IMR-90 (cell line): ENCODE measurements at regions not wholly inside any gene's neighbourhood (a gene's known extent, or its start where the extent isn't known, plus 50 kb on each side); places are given as distances from the start of the nearest gene placed in this dataset.

Experiments used
- ATAC-seq: fragments of 200-7000 bp; cut with Tn5 transposase; 2 replicates; pipeline ENCODE4 v1.9.1; 2020; ENCODE audit warnings: low read depth, mild to moderate bottlenecking, moderate library complexity
- BruUV-seq: library from RNA; stranded (reverse); fragments of 400-500 nt; replicated peaks from 2 replicates; lab custom pipeline; 2021; lab: Mats Ljungman, UMichigan
- CTCF ChIA-PET: fragments of 300-600 bp; formaldehyde crosslinking; extraction: SDS; loops from one replicate; lab custom pipeline; 2021; ENCODE audit warnings: antibody characterized with exemption; lab: Yijun Ruan, JAX
- POLR2A ChIA-PET: fragments of 300-600 bp; sonication (Branson Sonifier 250); formaldehyde crosslinking; loops from one replicate; lab custom pipeline; 2022; ENCODE audit warnings: antibody characterized with exemption; ENCODE audit not compliant: unreplicated experiment; lab: Charles Lee
- DNase-seq: peaks from one replicate; pipeline ENCODE4 v3.0.0; 2013
- H2AFZ ChIP-seq: replicated peaks from 2 replicates; pipeline ENCODE3; 2013; ENCODE audit warnings: low read length, mild to moderate bottlenecking; ENCODE audit not compliant: poor library complexity
- H2AK5ac ChIP-seq: 2 replicates; pipeline ENCODE4 v1.6.1; 2013; ENCODE audit warnings: low read depth, low read length, inconsistent platforms
- H2AK9ac ChIP-seq: replicated peaks from 2 replicates; pipeline ENCODE3; 2013; ENCODE audit warnings: mild to moderate bottlenecking, low read depth, low read length, moderate library complexity; ENCODE audit not compliant: poor library complexity
- H2BK120ac ChIP-seq: 2 replicates; pipeline ENCODE4 v1.6.1; 2013; ENCODE audit warnings: low read depth, low read length, inconsistent platforms
- H2BK15ac ChIP-seq: 3 replicates; pipeline ENCODE4 v1.6.1; 2013; ENCODE audit warnings: low read depth, low read length, inconsistent platforms
- H2BK20ac ChIP-seq: 2 replicates; pipeline ENCODE4 v1.6.1; 2013; ENCODE audit warnings: low read depth, mild to moderate bottlenecking, inconsistent platforms, low read length, moderate library complexity
- H2BK5ac ChIP-seq: 2 replicates; pipeline ENCODE4 v1.6.1; 2013; ENCODE audit warnings: mild to moderate bottlenecking, low read depth, low read length, inconsistent platforms; ENCODE audit not compliant: poor library complexity, severe bottlenecking
- H3K14ac ChIP-seq: replicated peaks from 2 replicates; pipeline ENCODE4 v1.6.1; 2013; ENCODE audit warnings: low read depth, low read length, inconsistent platforms
- H3K18ac ChIP-seq: 2 replicates; pipeline ENCODE4 v1.6.1; 2013; ENCODE audit warnings: low read depth, low read length, control low read depth
- H3K23ac ChIP-seq: 2 replicates; pipeline ENCODE4 v1.6.1; 2013; ENCODE audit warnings: low read depth, low read length, inconsistent platforms
- H3K27ac ChIP-seq: 2 replicates; pipeline ENCODE4 v1.5.1; 2013; ENCODE audit warnings: mild to moderate bottlenecking, control low read depth, low read length; ENCODE audit not compliant: insufficient read depth
- H3K27me3 ChIP-seq: 2 replicates; pipeline ENCODE4 v1.6.1; 2013; ENCODE audit warnings: low read length; ENCODE audit not compliant: control insufficient read depth, insufficient read depth
- H3K36me3 ChIP-seq: 2 replicates; pipeline ENCODE4 v1.6.1; 2013; ENCODE audit warnings: low read length, mixed read lengths; ENCODE audit not compliant: control insufficient read depth, insufficient read depth
- H3K4ac ChIP-seq: 2 replicates; pipeline ENCODE4 v1.6.1; 2013; ENCODE audit warnings: low read depth, low read length, inconsistent platforms
- H3K4me1 ChIP-seq: 2 replicates; pipeline ENCODE4 v1.6.1; 2013; ENCODE audit warnings: low read length, mixed read lengths; ENCODE audit not compliant: control insufficient read depth, insufficient read depth
- H3K4me2 ChIP-seq: 2 replicates; pipeline ENCODE4 v1.6.1; 2013; ENCODE audit warnings: low read depth, mild to moderate bottlenecking, control low read depth, low read length, moderate library complexity
- H3K4me3 ChIP-seq: 2 replicates; pipeline ENCODE4 v1.5.1; 2013; ENCODE audit warnings: low read depth, mild to moderate bottlenecking, control low read depth, low read length, moderate library complexity; ENCODE audit not compliant: insufficient read depth
- H3K56ac ChIP-seq: 2 replicates; pipeline ENCODE4 v1.6.1; 2013; ENCODE audit warnings: low read length, inconsistent platforms; ENCODE audit not compliant: insufficient read depth; ENCODE audit errors: extremely low read depth
- H3K79me1 ChIP-seq, 2 experiments: 2 replicates each; pipeline ENCODE4 v1.6.1; 2013; ENCODE audit warnings: low read length in 2 of 2, inconsistent platforms in 1 of 2, low read depth in 1 of 2
- H3K9ac ChIP-seq: 2 replicates; pipeline ENCODE4 v1.6.1; 2013; ENCODE audit warnings: low read depth, low read length, control low read depth
- H3K9me1 ChIP-seq: 2 replicates; pipeline ENCODE4 v1.6.1; 2013; ENCODE audit warnings: low read length, inconsistent platforms; ENCODE audit not compliant: insufficient read depth
- H3K9me3 ChIP-seq: 2 replicates; pipeline ENCODE4 v1.6.1; 2013; ENCODE audit warnings: low read length; ENCODE audit not compliant: control insufficient read depth, insufficient read depth
- H4K20me1 ChIP-seq: 2 replicates; pipeline ENCODE4 v1.6.1; 2013; ENCODE audit warnings: low read length, inconsistent platforms; ENCODE audit not compliant: insufficient read depth
- H4K5ac ChIP-seq: 2 replicates; pipeline ENCODE4 v1.6.1; 2013; ENCODE audit warnings: mild to moderate bottlenecking, low read depth, low read length, control low read depth
- H4K8ac ChIP-seq, 2 experiments: 2 replicates each; pipeline ENCODE4 v1.6.1; 2013; ENCODE audit warnings: low read depth in 2 of 2, low read length in 2 of 2, control low read depth in 1 of 2, inconsistent platforms in 1 of 2
- H4K91ac ChIP-seq: 2 replicates; pipeline ENCODE4 v1.6.1; 2013; ENCODE audit warnings: low read depth, low read length, inconsistent platforms; ENCODE audit not compliant: insufficient read depth
- CEBPB ChIP-seq: IDR thresholded peaks from 2 replicates; pipeline ENCODE4 v1.6.1; 2012; ENCODE audit warnings: low read depth, low read length, improper control_type of control experiment
- MXI1 ChIP-seq: IDR thresholded peaks from 2 replicates; pipeline ENCODE4 v1.6.1; 2012; ENCODE audit warnings: low read depth, mild to moderate bottlenecking, low read length, moderate library complexity, borderline replicate concordance
- WGBS, 2 experiments: methylation state at CpG; one replicate each; pipeline versions ENCODE4 v1.1.5 to v1.1.7; 2013; ENCODE audit warnings: missing lambda C conversion rate in 2 of 2; ENCODE audit not compliant: insufficient read length in 1 of 2; ENCODE audit errors: extremely low coverage in 2 of 2; 5-methylcytosine and 5-hydroxymethylcytosine counted together
- dilution Hi-C: fragments of 300-500 bp; cut with HindIII; formaldehyde crosslinking; loops from one replicate; pipeline ENCODE4 v1.14.3; 2018; ENCODE audit warnings: low sequenced_read_pairs; ENCODE audit not compliant: unreplicated experiment
- in situ Hi-C: fragments of 300-500 bp; cut with MboI; formaldehyde crosslinking; loops from 3 replicates; pipeline ENCODE4 v1.14.3; 2019; ENCODE audit warnings: low sequenced_read_pairs, inconsistent platforms, mixed read lengths
- intact Hi-C: fragments of 100-400 bp; cut with micrococcal nuclease; formaldehyde crosslinking; loops from 2 replicates; pipeline ENCODE4 v1.10.0; 2022

DNA sequence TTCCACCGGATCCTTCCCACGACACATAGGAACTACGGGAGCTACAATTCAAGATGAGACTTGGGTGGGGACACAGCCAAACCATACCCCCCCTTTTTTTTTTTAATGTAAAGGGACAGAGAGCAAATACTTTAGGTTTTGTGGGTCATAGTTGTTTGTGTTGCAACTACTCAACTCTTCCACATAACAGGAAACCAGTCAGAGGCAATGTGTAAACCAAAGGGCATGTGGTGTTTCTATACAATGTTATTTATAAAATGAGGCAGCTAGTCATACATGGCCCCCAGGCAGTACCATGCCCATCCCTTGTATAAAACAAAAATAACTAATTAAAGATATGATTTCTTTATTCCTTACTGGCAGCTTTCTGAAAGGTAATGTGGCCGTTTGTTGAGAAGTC lies 845.4 kb upstream of the ADAMTS5 start:
- H4K20me1 ChIP-seq, result no peaks in the 10 kb centered on the region
- H3K4me1 ChIP-seq, result peaks cover 11% of the 10 kb centered on the region
- WGBS, 2 experiments, result no CpG with 5 or more reads among the region's 4 CpGs
- in situ Hi-C loops (no loop called here), dilution Hi-C loops (no loop called here), intact Hi-C loops (no loop called here)
- peaks cover 5% of the 10 kb centered on the region; the same call in 1 of the 2 replicates for H3K9me1 ChIP-seq
- no peaks in the 10 kb centered on the region for H3K36me3 ChIP-seq
- no peaks in the 10 kb centered on the region for H3K9me3 ChIP-seq
- DNase-seq, result peak; percentile 50
- H3K23ac ChIP-seq, result no peak overlapping the region
- peak overlapping the region; percentile 38 for H4K5ac ChIP-seq
- H3K9ac ChIP-seq, result no peak overlapping the region
- H2AK5ac ChIP-seq, result peak overlapping the region; percentile 35; the same call in 1 of the 2 replicates
- H2AK9ac ChIP-seq, result no peak overlapping the region
- no peak overlapping the region for H3K4me3 ChIP-seq
- no peak overlapping the region for H3K4me2 ChIP-seq
- no peak for TF ChIP-seq MXI1
- TF ChIP-seq CEBPB, result peak; percentile 48; the same call in 1 of the 2 replicates
- H4K8ac ChIP-seq, result 0 out of 4 replicates have a peak overlapping the region, but pooled peaks of 1 of the 2 experiments have one; percentile 56
- no peak overlapping the region for H2AFZ ChIP-seq
- peak overlapping the region; percentile 61 for H2BK120ac ChIP-seq
- peak overlapping the region; percentile 59 for H2BK5ac ChIP-seq
- H2BK15ac ChIP-seq, result 0 out of 3 replicates have a peak overlapping the region, but pooled peaks have one; percentile 60
- BruUV-seq, result no TSS peak
- H3K56ac ChIP-seq, result no peak overlapping the region
- peak overlapping the region; percentile 30; the same call in 1 of the 2 replicates for H3K27ac ChIP-seq
- POLR2A ChIA-PET, result interaction anchor here (0.7 kb wide), 1 partner anchor 11 kb away, joined by 3 read pairs; no protein-coding TSS in a partner anchor
- H3K27me3 ChIP-seq, result no peaks in the 10 kb centered on the region
- peak; percentile 70 for ATAC-seq
- H3K14ac ChIP-seq, result 0 out of 2 replicates have a peak overlapping the region, but pooled peaks have one; percentile 40
- H4K91ac ChIP-seq, result peak overlapping the region; percentile 32; the same call in 1 of the 2 replicates
- peak overlapping the region; percentile 54 for H3K18ac ChIP-seq
- no peaks in the 10 kb centered on the region for H3K79me1 ChIP-seq
- 0 out of 2 replicates have a peak overlapping the region, but pooled peaks have one; percentile 25 for H3K4ac ChIP-seq
- H2BK20ac ChIP-seq, result peak overlapping the region; percentile 27
- CTCF ChIA-PET, result interaction anchor here (0.7 to 1.5 kb wide), 2 partner anchors 25 to 26 kb away, joined by 3 to 4 read pairs; no protein-coding TSS in a partner anchor
